ENCODE measurements at regions not wholly inside any gene's neighbourhood (a gene's known extent, or its start where the extent isn't known, plus 50 kb on each side); places are given as distances from the start of the nearest gene placed in this dataset.

GRCh38 chr18:25538175-25538922 lies 186.4 kb upstream of the ZNF521 start:
- Histone ChIP-seq H3K27me3 (ENCODE audit: low read depth, low read length) (no peaks in the 10 kb centered on the region), H2AFZ (ENCODE audit: low read depth, low read length) (no peak overlapping the region), H3K4me3 (ENCODE audit: low read length) (no peak overlapping the region), H3K27ac (ENCODE audit: low read length) (no peak overlapping the region), H3K4me1 (ENCODE audit: low read length) (no peaks in the 10 kb centered on the region), H3K36me3 (replicated peaks; ENCODE audit: low read depth, low read length) (no peaks in the 10 kb centered on the region), H3K9me3 (ENCODE audit: insufficient read depth, low read length) (no peaks in the 10 kb centered on the region), H4K20me1 (ENCODE audit: insufficient read depth, low read length) (no peaks in the 10 kb centered on the region), H3K79me2 (ENCODE audit: low read length) (no peaks in the 10 kb centered on the region), H3K9ac (ENCODE audit: low read length) (no peak overlapping the region), H3K4me2 (ENCODE audit: low read length) (no peak overlapping the region)
- TF ChIP-seq EZH2phosphoT487 (IDR thresholded peaks at IDR 0.05; ENCODE audit: low read depth): no peak
- TF ChIP-seq CTCF (IDR thresholded peaks at IDR 0.05; ENCODE audit: low read depth, low read length): no peak

GRCh38 chr18:25535495-25535894 lies 183.5 kb upstream of the ZNF521 start:
- Histone ChIP-seq H3K4me2 (ENCODE audit: low read length) (no peak overlapping the region), H3K4me3 (ENCODE audit: low read length) (no peak overlapping the region), H3K36me3 (replicated peaks; ENCODE audit: low read depth, low read length) (no peaks in the 10 kb centered on the region), H3K9ac (ENCODE audit: low read length) (no peak overlapping the region), H3K27me3 (ENCODE audit: low read depth, low read length) (no peaks in the 10 kb centered on the region), H4K20me1 (ENCODE audit: insufficient read depth, low read length) (no peaks in the 10 kb centered on the region), H3K4me1 (ENCODE audit: low read length) (no peaks in the 10 kb centered on the region), H2AFZ (ENCODE audit: low read depth, low read length) (no peak overlapping the region), H3K79me2 (ENCODE audit: low read length) (no peaks in the 10 kb centered on the region), H3K9me3 (ENCODE audit: insufficient read depth, low read length) (no peaks in the 10 kb centered on the region), H3K27ac (ENCODE audit: low read length) (no peak overlapping the region)
- TF ChIP-seq CTCF (IDR thresholded peaks at IDR 0.05; ENCODE audit: low read depth, low read length) (no peak), EZH2phosphoT487 (IDR thresholded peaks at IDR 0.05; ENCODE audit: low read depth) (no peak)

GRCh38 chr18:25534401-25534800 lies 182.4 kb upstream of the ZNF521 start:
- TF ChIP-seq EZH2phosphoT487 (IDR thresholded peaks at IDR 0.05; ENCODE audit: low read depth): no peak
- no peak for TF ChIP-seq CTCF (IDR thresholded peaks at IDR 0.05; ENCODE audit: low read depth, low read length)
- H2AFZ ChIP-seq (ENCODE audit: low read depth, low read length): no peak overlapping the region

DNA sequence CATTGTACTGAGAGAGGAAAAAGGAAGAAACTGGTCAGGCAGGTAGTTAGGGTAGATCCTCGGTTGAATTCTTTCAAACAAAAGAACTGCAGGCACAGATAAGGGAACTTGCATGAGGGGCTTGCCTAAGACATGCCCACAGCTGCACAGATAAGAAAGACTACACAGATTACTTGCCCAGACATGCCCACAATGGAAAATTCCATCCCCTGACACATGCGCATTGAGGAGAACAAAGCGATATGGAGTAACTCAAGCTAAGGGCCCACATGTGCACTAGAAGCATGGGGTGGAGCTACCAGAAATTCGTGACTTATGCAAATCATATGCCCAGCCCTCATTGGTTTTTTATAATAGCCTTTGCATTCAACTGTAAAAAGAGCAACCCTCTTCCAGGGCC lies 181.3 kb upstream of the ZNF521 start:
- Histone ChIP-seq H2AFZ (ENCODE audit: low read depth, low read length) (no peak overlapping the region), H4K20me1 (ENCODE audit: insufficient read depth, low read length) (no peaks in the 10 kb centered on the region), H3K27ac (ENCODE audit: low read length) (no peak overlapping the region), H3K9ac (ENCODE audit: low read length) (no peak overlapping the region), H3K4me2 (ENCODE audit: low read length) (no peak overlapping the region), H3K4me1 (ENCODE audit: low read length) (no peaks in the 10 kb centered on the region), H3K79me2 (ENCODE audit: low read length) (no peaks in the 10 kb centered on the region), H3K9me3 (ENCODE audit: insufficient read depth, low read length) (no peaks in the 10 kb centered on the region), H3K4me3 (ENCODE audit: low read length) (no peak overlapping the region), H3K27me3 (ENCODE audit: low read depth, low read length) (no peaks in the 10 kb centered on the region), H3K36me3 (replicated peaks; ENCODE audit: low read depth, low read length) (no peaks in the 10 kb centered on the region)
- TF ChIP-seq CTCF (IDR thresholded peaks at IDR 0.05; ENCODE audit: low read depth, low read length) (no peak), EZH2phosphoT487 (IDR thresholded peaks at IDR 0.05; ENCODE audit: low read depth) (no peak)

More at GRCh38 chr18:25534401-25534800, 182.4 kb upstream of the ZNF521 start:
- H3K9me3 ChIP-seq (ENCODE audit: insufficient read depth, low read length): no peaks in the 10 kb centered on the region
- H3K27me3 ChIP-seq (ENCODE audit: low read depth, low read length): no peaks in the 10 kb centered on the region
- H3K27ac ChIP-seq (ENCODE audit: low read length): no peak overlapping the region
- no peak overlapping the region for H3K9ac ChIP-seq (ENCODE audit: low read length)
- H3K4me3 ChIP-seq (ENCODE audit: low read length): no peak overlapping the region
- H3K79me2 ChIP-seq (ENCODE audit: low read length): no peaks in the 10 kb centered on the region
- no peaks in the 10 kb centered on the region for H4K20me1 ChIP-seq (ENCODE audit: insufficient read depth, low read length)
- H3K4me1 ChIP-seq (ENCODE audit: low read length): no peaks in the 10 kb centered on the region
- H3K36me3 ChIP-seq (replicated peaks; ENCODE audit: low read depth, low read length): no peaks in the 10 kb centered on the region
- no peak overlapping the region for H3K4me2 ChIP-seq (ENCODE audit: low read length)

Measured in OCI-LY3 (cell line).